ENCODE measurements at regions not wholly inside any gene's neighbourhood (a gene's known extent, or its start where the extent isn't known, plus 50 kb on each side); places are given as distances from the start of the nearest gene placed in this dataset.

DNA sequence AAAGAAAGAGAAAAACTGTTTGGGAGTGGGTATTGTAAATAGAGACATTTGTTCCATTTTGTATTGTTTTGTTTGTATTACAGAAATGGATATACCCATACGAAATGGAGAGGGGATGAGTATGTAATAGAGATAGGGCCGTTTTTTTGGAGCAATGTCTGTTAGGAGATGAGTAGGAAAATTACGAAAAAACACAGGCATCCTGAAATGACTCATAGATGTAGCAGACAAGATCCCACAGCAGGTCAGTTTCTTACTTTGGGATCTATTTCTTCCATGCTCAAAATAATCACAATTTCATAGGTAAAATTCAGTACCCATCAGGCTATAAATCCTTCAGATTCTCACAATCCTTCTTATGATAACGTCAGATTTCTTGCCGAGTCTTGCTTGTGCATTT is 779.4 kb upstream of the SLITRK1 start:
- TF ChIP-seq, protein P1, sequence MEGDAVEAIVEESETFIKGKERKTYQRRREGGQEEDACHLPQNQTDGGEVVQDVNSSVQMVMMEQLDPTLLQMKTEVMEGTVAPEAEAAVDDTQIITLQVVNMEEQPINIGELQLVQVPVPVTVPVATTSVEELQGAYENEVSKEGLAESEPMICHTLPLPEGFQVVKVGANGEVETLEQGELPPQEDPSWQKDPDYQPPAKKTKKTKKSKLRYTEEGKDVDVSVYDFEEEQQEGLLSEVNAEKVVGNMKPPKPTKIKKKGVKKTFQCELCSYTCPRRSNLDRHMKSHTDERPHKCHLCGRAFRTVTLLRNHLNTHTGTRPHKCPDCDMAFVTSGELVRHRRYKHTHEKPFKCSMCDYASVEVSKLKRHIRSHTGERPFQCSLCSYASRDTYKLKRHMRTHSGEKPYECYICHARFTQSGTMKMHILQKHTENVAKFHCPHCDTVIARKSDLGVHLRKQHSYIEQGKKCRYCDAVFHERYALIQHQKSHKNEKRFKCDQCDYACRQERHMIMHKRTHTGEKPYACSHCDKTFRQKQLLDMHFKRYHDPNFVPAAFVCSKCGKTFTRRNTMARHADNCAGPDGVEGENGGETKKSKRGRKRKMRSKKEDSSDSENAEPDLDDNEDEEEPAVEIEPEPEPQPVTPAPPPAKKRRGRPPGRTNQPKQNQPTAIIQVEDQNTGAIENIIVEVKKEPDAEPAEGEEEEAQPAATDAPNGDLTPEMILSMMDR (IDR thresholded peaks at IDR 0.05): no peak
- TF ChIP-seq EP300 (IDR thresholded peaks at IDR 0.05): no peak

Measured in upper lobe of left lung (tissue), 4 donors.